CD4-positive, alpha-beta T cell treated with Interleukin-21 for 1 hour (primary cell): ENCODE measurements at regions not wholly inside any gene's neighbourhood (a gene's known extent, or its start where the extent isn't known, plus 50 kb on each side); places are given as distances from the start of the nearest gene placed in this dataset.

Experiments
- DNase-seq: peaks from one replicate; pipeline ENCODE4 v3.0.0-alpha.2; 2020

DNA sequence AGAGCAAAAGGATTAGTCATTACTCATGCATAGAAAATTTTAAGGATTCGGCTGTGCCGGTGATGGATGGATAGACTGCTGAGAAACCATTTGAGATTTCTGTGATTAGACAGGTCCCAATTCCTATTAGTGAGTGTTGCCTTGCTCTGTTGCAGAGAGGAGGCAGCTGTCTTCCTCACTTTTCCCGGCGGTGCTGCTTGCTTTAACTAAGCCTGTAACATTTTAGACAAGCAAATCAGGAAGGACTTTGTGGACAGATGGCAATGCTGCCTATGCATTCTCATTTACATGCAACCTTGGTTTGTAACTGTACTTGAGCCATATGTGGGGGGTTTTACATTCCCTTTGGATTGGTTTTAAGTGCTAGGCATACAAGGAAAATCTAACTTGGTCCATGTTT is 1176.3 kb downstream of the CDH18 start:
- DNase-seq: no peak

- no peak for DNase-seq
Measured at GRCh38 chr5:18828351-18828750, 1159.6 kb downstream of the CDH18 start.

DNA sequence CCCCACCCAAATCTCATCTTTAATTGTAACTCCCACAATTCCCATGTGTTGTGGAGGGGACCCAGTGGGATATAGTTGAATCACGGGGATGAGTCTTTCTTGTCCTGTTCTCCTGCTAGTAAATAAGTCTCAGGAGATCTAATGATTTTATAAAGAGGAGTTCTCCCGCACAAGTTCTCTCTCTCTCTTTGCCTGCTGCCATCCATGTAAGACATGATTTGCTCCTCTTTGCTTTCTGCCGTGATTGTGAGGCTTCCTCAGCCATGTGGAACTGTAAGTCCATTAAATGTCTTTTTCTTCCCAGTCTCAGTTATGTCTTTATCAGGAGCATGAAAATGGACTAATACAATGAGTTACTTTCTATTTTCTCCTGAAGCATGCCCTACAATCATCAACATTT is 1158.5 kb downstream of the CDH18 start:
- no peak for DNase-seq

DNA sequence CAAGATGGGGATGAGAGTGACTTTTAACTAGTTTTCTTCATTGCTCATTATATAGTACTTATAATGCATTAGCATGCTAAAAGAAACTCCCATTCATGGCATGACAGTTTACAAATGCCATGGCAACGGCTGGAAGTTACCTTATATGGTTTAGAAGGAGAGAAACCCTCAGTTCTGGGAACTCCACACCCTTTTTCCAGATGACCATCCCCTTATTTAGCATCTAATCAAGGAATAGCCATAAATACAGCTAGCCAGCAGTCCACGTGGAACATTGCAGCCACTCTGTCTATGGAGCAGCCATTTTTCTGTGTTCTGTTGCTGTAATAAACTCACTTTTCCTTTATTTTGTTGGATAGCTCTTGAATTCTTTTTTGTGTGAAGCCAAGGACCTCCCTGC is 1137.8 kb downstream of the CDH18 start:
- no peak for DNase-seq

DNA sequence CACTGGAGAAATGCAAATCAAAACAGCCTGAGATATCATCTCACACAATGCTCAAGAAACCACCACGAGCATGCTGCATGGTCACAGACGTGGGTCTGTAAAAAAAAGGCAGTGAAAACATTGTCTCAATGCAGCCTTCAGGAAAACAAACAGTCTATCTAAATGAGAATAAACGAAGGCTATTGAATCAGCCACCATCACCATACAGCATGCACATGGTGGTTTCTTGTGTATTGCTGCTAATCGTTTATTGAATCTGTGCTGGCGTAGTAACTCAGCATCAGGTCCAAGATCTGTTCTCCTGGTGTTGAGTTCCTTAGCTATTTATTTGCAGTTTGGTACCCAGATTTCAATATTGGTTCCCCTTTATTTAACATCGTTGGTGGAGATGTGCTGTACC is 1115.0 kb downstream of the CDH18 start:
- DNase-seq: no peak

GRCh38 chr5:18876565-18876964 is 1111.4 kb downstream of the CDH18 start:
- no peak for DNase-seq

DNA sequence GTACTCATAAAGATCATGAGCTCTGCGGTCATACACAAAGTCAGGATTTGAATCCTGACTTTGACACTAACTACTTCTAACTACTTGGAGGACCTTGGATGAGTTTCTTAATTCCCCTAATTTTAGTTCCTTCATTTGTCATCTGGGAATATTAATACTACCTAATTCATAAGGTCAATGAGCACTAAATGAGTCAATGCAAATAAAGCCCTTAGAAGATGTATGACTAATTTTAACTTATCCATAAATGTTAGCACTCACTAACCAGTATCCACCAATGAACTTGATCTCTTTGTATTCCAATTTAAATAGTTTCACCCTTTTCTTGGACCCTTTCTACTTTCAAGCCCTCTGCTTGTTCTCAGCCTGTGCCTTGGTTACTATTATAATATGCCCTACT is 1106.4 kb downstream of the CDH18 start:
- DNase-seq: no peak

DNA sequence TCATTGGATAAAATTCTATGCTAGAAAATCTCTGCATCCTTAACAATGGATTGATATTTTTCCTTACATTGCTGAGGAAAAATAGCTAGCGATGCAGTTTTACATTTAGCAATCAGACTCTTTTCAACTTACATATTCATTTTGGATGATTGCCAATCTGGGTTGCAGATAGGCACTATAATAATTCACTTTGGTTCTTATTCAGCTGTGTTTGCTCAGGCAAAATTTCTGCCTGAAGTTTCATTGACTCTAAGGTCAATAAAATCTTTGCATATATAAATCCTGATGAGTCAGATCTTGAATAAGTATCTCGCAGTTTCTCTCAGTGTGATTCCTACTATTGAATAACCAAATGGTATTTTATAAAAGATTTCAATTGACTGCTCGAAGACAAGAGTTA is 1105.8 kb downstream of the CDH18 start:
- no peak for DNase-seq

GRCh38 chr5:18888821-18889220 is 1099.2 kb downstream of the CDH18 start:
- no peak for DNase-seq

DNA sequence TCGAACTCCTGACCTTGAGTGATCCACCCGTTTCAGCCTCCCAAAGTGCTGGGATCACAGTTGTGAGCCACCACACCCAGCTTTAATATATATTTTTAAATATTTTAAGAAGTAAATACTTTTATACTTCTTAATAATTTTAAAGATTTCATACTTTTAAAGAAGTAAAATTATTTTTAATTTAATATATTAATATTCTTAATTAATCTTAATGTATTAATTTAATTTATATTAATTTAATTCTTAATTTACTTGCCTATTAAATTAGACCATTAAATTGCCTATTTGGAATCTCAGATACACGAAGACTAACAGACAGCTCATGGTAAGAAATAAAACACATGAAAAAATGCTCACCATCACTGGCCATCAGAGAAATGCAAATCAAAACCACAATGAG is 1087.4 kb downstream of the CDH18 start:
- no peak for DNase-seq

- DNase-seq: no peak
Measured at GRCh38 chr5:18920966-18921365, 1067.0 kb downstream of the CDH18 start.

DNA sequence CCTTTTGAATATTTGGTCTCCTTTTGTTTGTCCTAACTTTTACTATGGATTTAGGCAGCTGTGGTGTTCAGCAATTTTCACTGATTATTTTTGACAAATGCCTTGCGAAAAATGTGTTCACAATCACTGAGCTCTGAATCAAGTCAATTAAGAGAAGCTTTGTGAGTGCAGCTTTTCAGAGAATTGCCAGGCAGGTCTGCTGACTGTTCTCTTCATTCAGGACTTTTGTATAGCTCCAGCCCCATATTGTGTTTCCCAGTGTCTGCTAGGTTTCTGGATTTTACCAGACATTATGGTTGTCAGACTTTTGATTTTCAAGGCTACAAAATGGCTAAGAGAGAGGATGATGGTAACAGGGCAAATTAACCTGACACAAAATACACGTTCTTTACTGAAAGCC is 1055.9 kb downstream of the CDH18 start:
- DNase-seq: no peak

- no peak for DNase-seq
Measured at GRCh38 chr5:18944771-18945170, 1043.2 kb downstream of the CDH18 start.

GRCh38 chr5:18954239-18954638 is 1033.8 kb downstream of the CDH18 start:
- no peak for DNase-seq

- no peak for DNase-seq
Measured at GRCh38 chr5:18959535-18959934, 1028.5 kb downstream of the CDH18 start.

DNA sequence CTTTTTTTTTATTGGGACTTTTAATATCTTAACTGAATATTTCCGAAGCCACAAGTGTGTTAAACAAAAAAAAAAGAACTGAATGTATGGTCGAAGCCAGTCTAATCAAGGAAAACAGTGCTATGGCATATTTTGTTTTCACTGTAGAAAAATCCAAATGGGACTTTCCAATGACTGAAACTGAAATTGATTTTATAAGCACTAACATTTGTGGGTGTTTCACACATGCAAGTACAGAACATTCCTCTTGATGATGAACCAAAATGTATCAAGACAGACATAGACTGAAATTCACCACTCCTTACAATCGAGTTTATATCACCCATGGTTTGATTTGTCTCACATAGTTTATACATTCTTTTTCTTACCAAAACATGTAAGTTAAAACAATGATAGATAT is 1026.8 kb downstream of the CDH18 start:
- no peak for DNase-seq

- DNase-seq: no peak
Measured at GRCh38 chr5:18965893-18966292, 1022.1 kb downstream of the CDH18 start.

GRCh38 chr5:18967637-18968036 is 1020.4 kb downstream of the CDH18 start:
- no peak for DNase-seq

DNA sequence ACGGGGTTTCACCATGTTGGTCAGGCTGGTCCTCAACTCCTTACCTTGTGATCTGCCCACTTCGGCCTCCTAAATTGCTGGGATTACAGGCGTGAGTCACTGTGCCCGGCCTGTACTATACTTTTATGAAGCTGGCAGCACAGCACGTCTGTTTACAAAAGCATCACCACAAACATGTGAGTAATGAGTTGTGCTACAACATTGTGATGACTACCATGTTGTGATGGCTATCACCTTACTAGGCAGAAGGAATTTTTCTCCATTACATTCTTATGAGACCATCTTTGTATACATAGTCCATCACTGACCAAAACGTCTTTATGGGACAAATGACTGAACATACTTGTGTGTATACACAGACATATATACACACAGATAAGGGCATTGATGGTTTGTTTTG is 1019.0 kb downstream of the CDH18 start:
- DNase-seq: no peak

DNA sequence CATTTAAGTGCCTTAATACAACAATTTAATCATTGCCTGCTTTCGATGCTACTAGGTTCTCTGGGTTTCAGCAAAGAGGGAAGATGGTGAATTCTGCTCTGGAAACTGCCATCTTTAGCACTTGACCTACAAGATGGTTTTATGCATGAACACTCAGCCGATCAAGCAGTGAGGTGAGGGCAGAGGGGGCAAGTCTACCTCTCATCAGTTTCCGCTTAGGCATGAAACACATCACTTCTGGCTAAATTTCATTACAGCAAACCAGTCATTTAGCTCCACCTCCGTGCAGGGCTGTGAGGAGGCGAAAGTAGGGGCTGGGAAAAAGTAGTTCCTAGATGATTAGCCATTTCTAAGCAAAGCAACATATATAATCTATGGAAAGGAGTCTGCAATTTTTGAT is 1018.0 kb downstream of the CDH18 start:
- DNase-seq: no peak

DNA sequence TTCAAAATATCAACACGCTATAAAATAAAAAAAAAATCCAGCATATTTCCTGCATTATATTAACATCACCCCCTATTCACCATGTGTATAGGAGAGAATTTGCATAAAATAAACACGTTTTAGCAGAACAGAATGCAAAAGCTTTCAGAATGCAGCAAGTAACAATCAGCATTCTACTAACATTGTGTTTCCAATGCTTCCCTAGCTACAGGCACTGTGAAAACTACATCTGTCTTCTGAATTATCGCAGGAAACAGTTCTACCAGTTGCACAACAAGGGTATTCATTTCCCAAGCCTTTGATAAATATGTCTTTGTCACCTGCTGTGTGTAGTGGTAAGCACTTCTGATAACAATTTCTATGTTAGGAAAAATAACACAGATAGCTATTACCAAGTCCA is 1015.8 kb downstream of the CDH18 start:
- DNase-seq: no peak

DNA sequence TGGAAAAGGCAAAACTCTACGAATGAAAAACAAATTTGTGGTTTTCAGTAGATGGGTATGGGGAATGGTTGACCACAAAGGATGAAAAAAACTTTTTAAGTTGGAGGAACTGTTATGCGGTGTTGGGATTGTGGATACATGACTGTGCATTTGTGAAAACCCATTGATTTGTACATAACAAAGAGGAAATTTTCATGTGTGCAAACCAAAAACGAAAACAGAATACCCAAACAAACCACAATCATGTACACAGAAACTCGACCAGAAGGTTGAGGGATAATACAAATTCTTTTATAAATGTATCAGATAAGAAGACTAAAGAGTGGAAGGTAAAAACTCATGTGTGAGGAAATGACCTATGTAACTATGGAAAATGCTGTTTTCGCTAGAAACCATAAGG is 1012.4 kb downstream of the CDH18 start:
- no peak for DNase-seq

GRCh38 chr5:18977880-18978279 is 1010.1 kb downstream of the CDH18 start:
- no peak for DNase-seq

DNA sequence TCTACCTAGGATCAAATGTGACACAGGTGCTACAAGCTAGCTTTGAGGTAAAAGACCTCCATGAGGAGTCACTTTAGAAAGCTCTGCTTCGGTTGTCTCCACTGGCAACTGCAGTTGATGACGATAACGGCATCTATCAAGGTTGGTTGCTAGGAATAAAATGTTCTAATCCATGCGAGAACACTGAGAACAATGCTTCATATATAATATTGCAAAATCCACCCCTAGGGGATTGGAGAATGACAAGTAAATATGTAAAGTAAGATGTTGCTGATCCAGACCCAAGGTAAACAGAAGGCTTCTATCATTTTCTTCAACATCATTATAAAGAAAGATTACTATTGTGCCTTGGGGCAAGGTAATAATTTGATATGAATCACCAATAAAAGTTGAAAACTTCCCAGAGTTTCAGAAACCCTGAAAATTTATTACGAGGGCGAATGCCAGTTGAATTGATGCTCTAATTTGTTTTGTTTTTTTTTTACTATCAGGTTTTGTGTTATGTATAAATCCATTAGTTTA is 1003.4 kb downstream of the CDH18 start:
- no peak for DNase-seq

- no peak for DNase-seq
Measured at GRCh38 chr5:18985171-18985758, 1002.7 kb downstream of the CDH18 start.

- DNase-seq: no peak
Measured at GRCh38 chr5:18987101-18987500, 1000.9 kb downstream of the CDH18 start.
